Mesodermal cell (in vitro differentiated cells): ENCODE measurements at regions not wholly inside any gene's neighbourhood (a gene's known extent, or its start where the extent isn't known, plus 50 kb on each side); places are given as distances from the start of the nearest gene placed in this dataset.
"Not testable (repeated sequence)": the region's sequence is repeated elsewhere in the genome, so short reads cannot be mapped to it uniquely, and the experiment has no call there.

ENCODE experiments used
- H3K27ac ChIP-seq: 2 replicates; pipeline ENCODE4 v1.7.0; 2013; ENCODE audit warnings: mild to moderate bottlenecking, low read depth, low read length, moderate library complexity; ENCODE audit not compliant: severe bottlenecking
- H3K36me3 ChIP-seq: 2 replicates; pipeline ENCODE4 v1.7.1; 2013; ENCODE audit warnings: mild to moderate bottlenecking, low read length, moderate library complexity; ENCODE audit not compliant: control insufficient read depth, insufficient read depth
- H3K4me1 ChIP-seq: one replicate; pipeline ENCODE4 v1.7.1; 2013; ENCODE audit warnings: mild to moderate bottlenecking, low read length; ENCODE audit not compliant: insufficient read depth, control insufficient read depth, poor library complexity, severe bottlenecking
- H3K4me3 ChIP-seq: 2 replicates; pipeline ENCODE4 v1.7.0; 2013; ENCODE audit warnings: low read length, control low read depth, mild to moderate bottlenecking; ENCODE audit not compliant: insufficient read depth, poor library complexity, severe bottlenecking; ENCODE audit errors: extremely low read depth
- H3K9me3 ChIP-seq: 2 replicates; pipeline ENCODE4 v1.7.1; 2013; ENCODE audit warnings: mild to moderate bottlenecking, low read length, moderate library complexity; ENCODE audit not compliant: control insufficient read depth
- WGBS, 2 experiments: methylation state at CpG; one replicate each; pipeline ENCODE4 v1.1.5; 2013; ENCODE audit warnings: missing lambda C conversion rate in 2 of 2; ENCODE audit not compliant: insufficient coverage in 2 of 2; 5-methylcytosine and 5-hydroxymethylcytosine counted together

- H3K4me1 ChIP-seq = peaks cover 15% of the 10 kb centered on the region
- not testable (repeated sequence) for H3K9me3 ChIP-seq, H3K4me3 ChIP-seq, H3K36me3 ChIP-seq, H3K27ac ChIP-seq
- 100% methylated on average over 1 of the region's 5 CpGs; no CpG with 5 or more reads in 1 of the 2 experiments for WGBS, 2 experiments
Observed at GRCh38 chr5:42868417-42868816, 56.7 kb upstream of the SELENOP start.

- H3K4me3 ChIP-seq, H3K36me3 ChIP-seq, H3K27ac ChIP-seq, H3K9me3 ChIP-seq, H3K4me1 ChIP-seq: not testable (repeated sequence)
- no CpG with 5 or more reads among the region's 3 CpGs for WGBS, 2 experiments
Observed at GRCh38 chr5:42864749-42865148, 53.1 kb upstream of the SELENOP start.
